ENCODE measurements at regions not wholly inside any gene's neighbourhood (a gene's known extent, or its start where the extent isn't known, plus 50 kb on each side); places are given as distances from the start of the nearest gene placed in this dataset.

- TF ChIP-seq CTCF (IDR thresholded peaks at IDR 0.05 in 8 of 11, conservative IDR thresholded peaks at IDR 0.05 in 3 of 11) (no peak), POLR2AphosphoS5 (IDR thresholded peaks at IDR 0.05) (no peak)
These were observed 264.3 kb upstream of the KCNN2 start for GRCh38 chr5:114097570-114097969.
